Body of pancreas (tissue), 4 donors: ENCODE measurements at regions not wholly inside any gene's neighbourhood (a gene's known extent, or its start where the extent isn't known, plus 50 kb on each side); places are given as distances from the start of the nearest gene placed in this dataset.

Source experiments
- CTCF ChIP-seq, 7 experiments: fragments of 450-650 bp in 4 of 7; fragments of 200-600 bp in 3 of 7; sonication (generic) in 3 of 7; IDR thresholded peaks; one replicate each; pipeline ENCODE4 v1.5.1; 2016 to 2019; ENCODE audit warnings: antibody characterized with exemption in 7 of 7
- POLR2A ChIP-seq, 3 donors: fragments of 450-650 bp; IDR thresholded peaks; one replicate each; pipeline ENCODE4 v1.6.1; 2016; ENCODE audit warnings: antibody characterized with exemption in 3 of 3, mild to moderate bottlenecking in 2 of 3

DNA sequence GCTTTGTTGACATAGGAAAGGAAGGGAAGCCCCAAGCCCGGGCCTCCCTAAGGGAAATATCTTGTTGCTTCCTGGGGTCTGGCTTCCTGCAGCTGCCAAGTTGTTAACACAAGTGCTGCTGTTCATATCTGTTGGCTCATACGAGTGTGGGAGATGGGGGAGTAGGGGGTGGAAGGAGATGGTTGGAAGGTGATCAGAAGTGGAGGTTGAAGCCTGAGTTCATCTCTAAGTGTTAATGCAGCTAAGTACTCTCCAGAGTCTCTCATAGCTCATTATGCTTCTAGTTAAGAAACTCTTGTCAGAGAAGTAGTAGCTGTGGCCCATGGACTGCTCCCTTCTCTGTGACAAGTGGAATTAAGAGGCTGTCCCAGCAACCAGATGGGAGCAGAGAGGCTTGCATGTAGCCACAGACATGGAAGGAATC lies 319.2 kb upstream of the SPAG17 start:
- TF ChIP-seq POLR2A (IDR thresholded peaks at IDR 0.05) (no peak), CTCF (IDR thresholded peaks at IDR 0.05) (no peak)
